ENCODE measurements at regions not wholly inside any gene's neighbourhood (a gene's known extent, or its start where the extent isn't known, plus 50 kb on each side); places are given as distances from the start of the nearest gene placed in this dataset.

DNA sequence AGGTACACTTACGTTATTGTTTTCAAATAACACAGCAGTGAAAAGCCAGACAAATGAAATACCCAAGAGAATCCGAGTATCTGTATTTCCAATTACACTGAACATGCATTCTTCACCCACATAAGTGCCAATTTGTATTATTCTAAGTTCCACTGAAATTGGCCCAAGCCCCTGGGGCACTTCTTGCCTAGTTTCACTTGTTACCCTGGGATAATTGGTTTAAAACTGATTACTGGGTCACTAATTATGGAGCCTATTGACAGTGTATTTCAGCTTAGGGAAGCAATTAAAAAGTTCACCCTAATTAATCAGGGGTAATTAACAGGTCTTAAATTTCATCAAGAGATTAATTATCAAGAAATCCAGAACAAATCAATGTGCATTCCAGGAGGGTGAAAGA is 60.5 kb upstream of the HS3ST2 start:
- Histone ChIP-seq H3K4me3 (no peak overlapping the region), H3K27me3 (no peaks in the 10 kb centered on the region), H3K9me3 (no peaks in the 10 kb centered on the region), H3K4me1 (ENCODE audit: insufficient read depth) (no peaks in the 10 kb centered on the region), H3K36me3 (no peaks in the 10 kb centered on the region), H3K27ac (no peak overlapping the region)
- 49 to 52% (median 52%) methylated on average over 2 of the region's 2 CpGs for WGBS, 3 donors
- DNase-seq: no peak
- intact Hi-C loops (cut with DNase I): no loop called here
- TF ChIP-seq POLR2A (IDR thresholded peaks at IDR 0.05) (no peak), EP300 (IDR thresholded peaks at IDR 0.05) (no peak)
- TF ChIP-seq, protein P1, sequence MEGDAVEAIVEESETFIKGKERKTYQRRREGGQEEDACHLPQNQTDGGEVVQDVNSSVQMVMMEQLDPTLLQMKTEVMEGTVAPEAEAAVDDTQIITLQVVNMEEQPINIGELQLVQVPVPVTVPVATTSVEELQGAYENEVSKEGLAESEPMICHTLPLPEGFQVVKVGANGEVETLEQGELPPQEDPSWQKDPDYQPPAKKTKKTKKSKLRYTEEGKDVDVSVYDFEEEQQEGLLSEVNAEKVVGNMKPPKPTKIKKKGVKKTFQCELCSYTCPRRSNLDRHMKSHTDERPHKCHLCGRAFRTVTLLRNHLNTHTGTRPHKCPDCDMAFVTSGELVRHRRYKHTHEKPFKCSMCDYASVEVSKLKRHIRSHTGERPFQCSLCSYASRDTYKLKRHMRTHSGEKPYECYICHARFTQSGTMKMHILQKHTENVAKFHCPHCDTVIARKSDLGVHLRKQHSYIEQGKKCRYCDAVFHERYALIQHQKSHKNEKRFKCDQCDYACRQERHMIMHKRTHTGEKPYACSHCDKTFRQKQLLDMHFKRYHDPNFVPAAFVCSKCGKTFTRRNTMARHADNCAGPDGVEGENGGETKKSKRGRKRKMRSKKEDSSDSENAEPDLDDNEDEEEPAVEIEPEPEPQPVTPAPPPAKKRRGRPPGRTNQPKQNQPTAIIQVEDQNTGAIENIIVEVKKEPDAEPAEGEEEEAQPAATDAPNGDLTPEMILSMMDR (IDR thresholded peaks at IDR 0.05): no peak

DNA sequence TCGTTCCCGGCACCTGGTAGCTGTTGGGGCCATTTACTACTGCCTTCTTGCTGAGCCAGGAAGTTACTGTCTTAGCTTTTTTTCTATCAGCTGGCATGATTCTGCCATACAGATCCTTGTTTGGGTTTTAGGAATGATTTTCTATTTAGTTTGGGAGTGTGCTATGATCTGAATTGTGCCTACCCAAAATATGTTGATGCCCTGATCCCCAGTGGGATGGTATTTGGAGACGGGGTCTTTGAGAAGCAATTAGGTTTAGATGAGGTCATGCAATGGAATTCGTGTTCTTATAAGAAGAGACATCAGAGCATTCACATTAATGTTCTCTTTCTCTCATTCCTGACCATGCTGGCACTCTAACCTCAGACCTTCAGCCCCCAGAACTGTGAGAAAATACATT is 59.4 kb upstream of the HS3ST2 start:
- Histone ChIP-seq H3K36me3 (no peaks in the 10 kb centered on the region), H3K4me1 (ENCODE audit: insufficient read depth) (no peaks in the 10 kb centered on the region), H3K4me3 (no peak overlapping the region), H3K9me3 (no peaks in the 10 kb centered on the region), H3K27ac (no peak overlapping the region), H3K27me3 (no peaks in the 10 kb centered on the region)
- intact Hi-C loops (cut with DNase I): no loop called here
- TF ChIP-seq, protein P1 (IDR thresholded peaks at IDR 0.05): no peak
- TF ChIP-seq POLR2A (IDR thresholded peaks at IDR 0.05): no peak
- TF ChIP-seq EP300 (IDR thresholded peaks at IDR 0.05): no peak
- DNase-seq: no peak
- WGBS, 3 donors: 70 to 79% (median 72%) methylated on average over 4 of the region's 4 CpGs

DNA sequence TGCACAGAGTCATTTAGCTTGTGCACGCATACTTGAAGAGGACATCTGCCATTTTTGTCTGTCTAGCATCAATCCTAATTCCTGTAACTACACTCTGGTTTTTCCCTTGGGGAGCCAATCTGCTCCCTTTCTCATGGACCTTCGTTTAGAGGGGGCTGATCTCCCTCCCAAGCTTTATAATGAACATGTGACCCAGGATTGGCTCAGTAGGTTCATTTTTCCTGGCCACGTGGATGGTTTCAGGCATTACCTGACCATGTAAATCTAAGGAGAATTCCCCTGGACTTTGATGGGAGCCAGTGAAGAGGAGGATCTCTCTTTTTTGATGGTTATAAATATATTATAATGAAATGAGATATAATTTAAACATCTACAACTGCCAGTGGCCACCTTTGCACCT is 56.8 kb upstream of the HS3ST2 start:
- DNase-seq: no peak
- TF ChIP-seq, protein P1 (IDR thresholded peaks at IDR 0.05): no peak
- TF ChIP-seq POLR2A (IDR thresholded peaks at IDR 0.05) (no peak), EP300 (IDR thresholded peaks at IDR 0.05) (no peak)
- H3K27me3 ChIP-seq: no peaks in the 10 kb centered on the region
- no peaks in the 10 kb centered on the region for H3K4me1 ChIP-seq (ENCODE audit: insufficient read depth)
- intact Hi-C loops (cut with DNase I): no loop called here
- H3K4me3 ChIP-seq: no peak overlapping the region
- H3K27ac ChIP-seq: no peak overlapping the region
- WGBS, 3 donors: 58 to 66% (median 59%) methylated on average over 3 of the region's 3 CpGs
- no peaks in the 10 kb centered on the region for H3K36me3 ChIP-seq
- H3K9me3 ChIP-seq: no peaks in the 10 kb centered on the region

DNA sequence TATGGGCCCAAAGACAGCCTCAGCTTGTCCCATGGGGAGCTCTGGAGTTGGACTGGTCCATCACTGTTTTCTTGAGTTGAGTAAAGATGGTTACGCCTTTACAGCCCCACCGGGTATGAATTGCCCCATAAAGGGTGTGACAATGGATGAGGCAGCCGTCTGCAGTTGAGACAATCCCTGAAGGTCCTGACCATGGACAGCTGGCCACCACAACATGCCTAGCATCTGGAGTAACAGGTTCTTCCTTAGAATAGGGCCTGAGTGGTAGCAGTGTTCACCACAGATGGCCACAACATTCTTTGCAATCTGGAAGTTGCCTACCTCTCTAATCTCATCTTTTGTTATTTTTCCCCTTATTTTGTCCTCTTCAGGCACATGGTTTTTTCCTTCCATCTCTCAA is 51.5 kb upstream of the HS3ST2 start:
- TF ChIP-seq POLR2A (IDR thresholded peaks at IDR 0.05) (no peak), EP300 (IDR thresholded peaks at IDR 0.05) (no peak)
- TF ChIP-seq, protein P1 (IDR thresholded peaks at IDR 0.05): no peak
- no peaks in the 10 kb centered on the region for H3K9me3 ChIP-seq
- no peak overlapping the region for H3K4me3 ChIP-seq
- H3K36me3 ChIP-seq: no peaks in the 10 kb centered on the region
- WGBS, 3 donors: 71 to 87% (median 83%) methylated on average over 3 of the region's 3 CpGs
- DNase-seq: no peak
- H3K27me3 ChIP-seq: no peaks in the 10 kb centered on the region
- intact Hi-C loops (cut with DNase I): no loop called here
- H3K27ac ChIP-seq: no peak overlapping the region
- H3K4me1 ChIP-seq (ENCODE audit: insufficient read depth): peaks cover 8% of the 10 kb centered on the region
